IMR-90 (cell line): ENCODE measurements at regions not wholly inside any gene's neighbourhood (a gene's known extent, or its start where the extent isn't known, plus 50 kb on each side); places are given as distances from the start of the nearest gene placed in this dataset.

Source experiments
- ATAC-seq: fragments of 200-7000 bp; cut with Tn5 transposase; 2 replicates; pipeline ENCODE4 v1.9.1; 2020; ENCODE audit warnings: low read depth, mild to moderate bottlenecking, moderate library complexity
- BruUV-seq: library from RNA; stranded (reverse); fragments of 400-500 nt; replicated peaks from 2 replicates; lab custom pipeline; 2021; lab: Mats Ljungman, UMichigan
- CTCF ChIA-PET: fragments of 300-600 bp; formaldehyde crosslinking; extraction: SDS; loops from one replicate; lab custom pipeline; 2021; ENCODE audit warnings: antibody characterized with exemption; lab: Yijun Ruan, JAX
- POLR2A ChIA-PET: fragments of 300-600 bp; sonication (Branson Sonifier 250); formaldehyde crosslinking; loops from one replicate; lab custom pipeline; 2022; ENCODE audit warnings: antibody characterized with exemption; ENCODE audit not compliant: unreplicated experiment; lab: Charles Lee
- DNase-seq: peaks from one replicate; pipeline ENCODE4 v3.0.0; 2013
- H2AFZ ChIP-seq: replicated peaks from 2 replicates; pipeline ENCODE3; 2013; ENCODE audit warnings: low read length, mild to moderate bottlenecking; ENCODE audit not compliant: poor library complexity
- H2AK5ac ChIP-seq: 2 replicates; pipeline ENCODE4 v1.6.1; 2013; ENCODE audit warnings: low read depth, low read length, inconsistent platforms
- H2AK9ac ChIP-seq: replicated peaks from 2 replicates; pipeline ENCODE3; 2013; ENCODE audit warnings: mild to moderate bottlenecking, low read depth, low read length, moderate library complexity; ENCODE audit not compliant: poor library complexity
- H2BK120ac ChIP-seq: 2 replicates; pipeline ENCODE4 v1.6.1; 2013; ENCODE audit warnings: low read depth, low read length, inconsistent platforms
- H2BK15ac ChIP-seq: 3 replicates; pipeline ENCODE4 v1.6.1; 2013; ENCODE audit warnings: low read depth, low read length, inconsistent platforms
- H2BK20ac ChIP-seq: 2 replicates; pipeline ENCODE4 v1.6.1; 2013; ENCODE audit warnings: low read depth, mild to moderate bottlenecking, inconsistent platforms, low read length, moderate library complexity
- H2BK5ac ChIP-seq: 2 replicates; pipeline ENCODE4 v1.6.1; 2013; ENCODE audit warnings: mild to moderate bottlenecking, low read depth, low read length, inconsistent platforms; ENCODE audit not compliant: poor library complexity, severe bottlenecking
- H3K14ac ChIP-seq: replicated peaks from 2 replicates; pipeline ENCODE4 v1.6.1; 2013; ENCODE audit warnings: low read depth, low read length, inconsistent platforms
- H3K18ac ChIP-seq: 2 replicates; pipeline ENCODE4 v1.6.1; 2013; ENCODE audit warnings: low read depth, low read length, control low read depth
- H3K23ac ChIP-seq: 2 replicates; pipeline ENCODE4 v1.6.1; 2013; ENCODE audit warnings: low read depth, low read length, inconsistent platforms
- H3K27ac ChIP-seq: 2 replicates; pipeline ENCODE4 v1.5.1; 2013; ENCODE audit warnings: mild to moderate bottlenecking, control low read depth, low read length; ENCODE audit not compliant: insufficient read depth
- H3K27me3 ChIP-seq: 2 replicates; pipeline ENCODE4 v1.6.1; 2013; ENCODE audit warnings: low read length; ENCODE audit not compliant: control insufficient read depth, insufficient read depth
- H3K36me3 ChIP-seq: 2 replicates; pipeline ENCODE4 v1.6.1; 2013; ENCODE audit warnings: low read length, mixed read lengths; ENCODE audit not compliant: control insufficient read depth, insufficient read depth
- H3K4ac ChIP-seq: 2 replicates; pipeline ENCODE4 v1.6.1; 2013; ENCODE audit warnings: low read depth, low read length, inconsistent platforms
- H3K4me1 ChIP-seq: 2 replicates; pipeline ENCODE4 v1.6.1; 2013; ENCODE audit warnings: low read length, mixed read lengths; ENCODE audit not compliant: control insufficient read depth, insufficient read depth
- H3K4me2 ChIP-seq: 2 replicates; pipeline ENCODE4 v1.6.1; 2013; ENCODE audit warnings: low read depth, mild to moderate bottlenecking, control low read depth, low read length, moderate library complexity
- H3K4me3 ChIP-seq: 2 replicates; pipeline ENCODE4 v1.5.1; 2013; ENCODE audit warnings: low read depth, mild to moderate bottlenecking, control low read depth, low read length, moderate library complexity; ENCODE audit not compliant: insufficient read depth
- H3K56ac ChIP-seq: 2 replicates; pipeline ENCODE4 v1.6.1; 2013; ENCODE audit warnings: low read length, inconsistent platforms; ENCODE audit not compliant: insufficient read depth; ENCODE audit errors: extremely low read depth
- H3K79me1 ChIP-seq, 2 experiments: 2 replicates each; pipeline ENCODE4 v1.6.1; 2013; ENCODE audit warnings: low read length in 2 of 2, inconsistent platforms in 1 of 2, low read depth in 1 of 2
- H3K9ac ChIP-seq: 2 replicates; pipeline ENCODE4 v1.6.1; 2013; ENCODE audit warnings: low read depth, low read length, control low read depth
- H3K9me1 ChIP-seq: 2 replicates; pipeline ENCODE4 v1.6.1; 2013; ENCODE audit warnings: low read length, inconsistent platforms; ENCODE audit not compliant: insufficient read depth
- H3K9me3 ChIP-seq: 2 replicates; pipeline ENCODE4 v1.6.1; 2013; ENCODE audit warnings: low read length; ENCODE audit not compliant: control insufficient read depth, insufficient read depth
- H4K20me1 ChIP-seq: 2 replicates; pipeline ENCODE4 v1.6.1; 2013; ENCODE audit warnings: low read length, inconsistent platforms; ENCODE audit not compliant: insufficient read depth
- H4K5ac ChIP-seq: 2 replicates; pipeline ENCODE4 v1.6.1; 2013; ENCODE audit warnings: mild to moderate bottlenecking, low read depth, low read length, control low read depth
- H4K8ac ChIP-seq, 2 experiments: 2 replicates each; pipeline ENCODE4 v1.6.1; 2013; ENCODE audit warnings: low read depth in 2 of 2, low read length in 2 of 2, control low read depth in 1 of 2, inconsistent platforms in 1 of 2
- H4K91ac ChIP-seq: 2 replicates; pipeline ENCODE4 v1.6.1; 2013; ENCODE audit warnings: low read depth, low read length, inconsistent platforms; ENCODE audit not compliant: insufficient read depth
- BHLHE40 ChIP-seq: fragments of 150-350 bp; IDR thresholded peaks from 2 replicates; pipeline ENCODE4 v1.6.1; 2016; ENCODE audit warnings: mild to moderate bottlenecking, low read depth, low read length
- CEBPB ChIP-seq: IDR thresholded peaks from 2 replicates; pipeline ENCODE4 v1.6.1; 2012; ENCODE audit warnings: low read depth, low read length, improper control_type of control experiment
- CHD1 ChIP-seq: IDR thresholded peaks from 2 replicates; pipeline ENCODE4 v1.6.1; 2012; ENCODE audit warnings: low read depth, low read length, improper control_type of control experiment
- CTCF ChIP-seq: conservative IDR thresholded peaks from 2 replicates; pipeline ENCODE4 v1.5.1; 2012; ENCODE audit warnings: mild to moderate bottlenecking, low read depth, low read length, improper control_type of control experiment
- ELK1 ChIP-seq: fragments of 150-350 bp; IDR thresholded peaks from 2 replicates; pipeline ENCODE4 v1.6.1; 2016; ENCODE audit warnings: low read depth, mild to moderate bottlenecking, low read length, moderate library complexity, borderline replicate concordance
- FOS ChIP-seq: fragments of 150-350 bp; IDR thresholded peaks from 2 replicates; pipeline ENCODE4 v1.6.1; 2016; ENCODE audit warnings: low read depth, low read length
- MAFK ChIP-seq: IDR thresholded peaks from 2 replicates; pipeline ENCODE4 v1.6.1; 2012; ENCODE audit warnings: low read depth, low read length, improper control_type of control experiment
- MAZ ChIP-seq: IDR thresholded peaks from 2 replicates; pipeline ENCODE4 v1.6.1; 2012; ENCODE audit warnings: low read depth, mild to moderate bottlenecking, low read length, improper control_type of control experiment, moderate library complexity, borderline replicate concordance
- MXI1 ChIP-seq: IDR thresholded peaks from 2 replicates; pipeline ENCODE4 v1.6.1; 2012; ENCODE audit warnings: low read depth, mild to moderate bottlenecking, low read length, moderate library complexity, borderline replicate concordance
- NFE2L2 ChIP-seq: fragments of 150-350 bp; IDR thresholded peaks from 2 replicates; pipeline ENCODE4 v1.6.1; 2016; ENCODE audit warnings: low read depth, mild to moderate bottlenecking, low read length
- POLR2A ChIP-seq: IDR thresholded peaks from 2 replicates; pipeline ENCODE4 v1.6.1; 2012; ENCODE audit warnings: mild to moderate bottlenecking, low read depth, low read length
- RAD21 ChIP-seq: IDR thresholded peaks from 2 replicates; pipeline ENCODE4 v1.6.1; 2012; ENCODE audit warnings: low read length, improper control_type of control experiment
- RCOR1 ChIP-seq: IDR thresholded peaks from 2 replicates; pipeline ENCODE4 v1.6.1; 2012; ENCODE audit warnings: mild to moderate bottlenecking, low read length, improper control_type of control experiment; ENCODE audit not compliant: insufficient replicate concordance
- RFX5 ChIP-seq: IDR thresholded peaks from 2 replicates; pipeline ENCODE4 v1.8.0; 2012; ENCODE audit warnings: low read depth, mild to moderate bottlenecking, low read length, moderate library complexity
- SMC3 ChIP-seq: fragments of 150-350 bp; IDR thresholded peaks from 2 replicates; pipeline ENCODE4 v1.6.1; 2016; ENCODE audit warnings: low read depth, mild to moderate bottlenecking, antibody characterized with exemption, low read length, moderate library complexity
- USF2 ChIP-seq: fragments of 150-350 bp; IDR thresholded peaks from 2 replicates; pipeline ENCODE4 v1.6.1; 2017; ENCODE audit warnings: mild to moderate bottlenecking, antibody characterized with exemption, low read length, low read depth
- WGBS, 2 experiments: methylation state at CpG; one replicate each; pipeline versions ENCODE4 v1.1.5 to v1.1.7; 2013; ENCODE audit warnings: missing lambda C conversion rate in 2 of 2; ENCODE audit not compliant: insufficient read length in 1 of 2; ENCODE audit errors: extremely low coverage in 2 of 2; 5-methylcytosine and 5-hydroxymethylcytosine counted together
- dilution Hi-C: fragments of 300-500 bp; cut with HindIII; formaldehyde crosslinking; loops from one replicate; pipeline ENCODE4 v1.14.3; 2018; ENCODE audit warnings: low sequenced_read_pairs; ENCODE audit not compliant: unreplicated experiment
- in situ Hi-C: fragments of 300-500 bp; cut with MboI; formaldehyde crosslinking; loops from 3 replicates; pipeline ENCODE4 v1.14.3; 2019; ENCODE audit warnings: low sequenced_read_pairs, inconsistent platforms, mixed read lengths
- intact Hi-C: fragments of 100-400 bp; cut with micrococcal nuclease; formaldehyde crosslinking; loops from 2 replicates; pipeline ENCODE4 v1.10.0; 2022

GRCh38 chr6:149196091-149196490, 121.4 kb upstream of the TAB2 start:
- H2AK9ac ChIP-seq = no peak overlapping the region
- no peak overlapping the region for H3K9ac ChIP-seq
- H3K79me1 ChIP-seq = no peaks in the 10 kb centered on the region
- H3K23ac ChIP-seq = no peak overlapping the region
- 43% methylated on average over 1 of the region's 3 CpGs; no CpG with 5 or more reads in 1 of the 2 experiments for WGBS, 2 experiments
- H3K9me1 ChIP-seq = no peaks in the 10 kb centered on the region
- H3K56ac ChIP-seq = no peak overlapping the region
- H3K18ac ChIP-seq = no peak overlapping the region
- H3K4ac ChIP-seq = no peak overlapping the region
- H2BK15ac ChIP-seq = no peak overlapping the region
- no peak overlapping the region for H2AK5ac ChIP-seq
- no peak overlapping the region for H4K8ac ChIP-seq
- no peak overlapping the region for H2BK20ac ChIP-seq
- no peaks in the 10 kb centered on the region for H3K36me3 ChIP-seq
- no peaks in the 10 kb centered on the region for H3K4me1 ChIP-seq
- H4K5ac ChIP-seq = no peak overlapping the region
- intact Hi-C loops = no loop called here
- POLR2A ChIA-PET = interaction anchor here (0.6 kb wide), 1 partner anchor 257 kb away, joined by 15 read pairs; no protein-coding TSS in a partner anchor
- no peak overlapping the region for H3K14ac ChIP-seq
- no peak overlapping the region for H3K4me2 ChIP-seq
- H3K27ac ChIP-seq = no peak overlapping the region
- CTCF ChIA-PET = no interaction called here
- TF ChIP-seq FOS = no peak
- TF ChIP-seq MAZ = no peak
- no peak for TF ChIP-seq CHD1
- no peak for TF ChIP-seq CTCF
- TF ChIP-seq RFX5 = no peak
- TF ChIP-seq NFE2L2 = no peak
- TF ChIP-seq CEBPB = no peak
- TF ChIP-seq RAD21 = no peak
- no peak for TF ChIP-seq BHLHE40
- TF ChIP-seq ELK1 = no peak
- TF ChIP-seq SMC3 = no peak
- TF ChIP-seq USF2 = no peak
- no peak for TF ChIP-seq MAFK
- TF ChIP-seq POLR2A = no peak
- no peak for TF ChIP-seq MXI1
- no peak for TF ChIP-seq RCOR1
- H3K27me3 ChIP-seq = peaks cover 15% of the 10 kb centered on the region
- in situ Hi-C loops = no loop called here
- no peak overlapping the region for H2AFZ ChIP-seq
- H4K91ac ChIP-seq = no peak overlapping the region
- peaks cover 5% of the 10 kb centered on the region; the same call in 1 of the 2 replicates for H3K9me3 ChIP-seq
- no peak overlapping the region for H2BK120ac ChIP-seq
- H4K20me1 ChIP-seq = no peaks in the 10 kb centered on the region
- BruUV-seq = no TSS peak
- H3K4me3 ChIP-seq = no peak overlapping the region
- DNase-seq (no peak), ATAC-seq (no peak)
- H2BK5ac ChIP-seq = no peak overlapping the region
- dilution Hi-C loops = no loop called here
